ENCODE measurements at regions not wholly inside any gene's neighbourhood (a gene's known extent, or its start where the extent isn't known, plus 50 kb on each side); places are given as distances from the start of the nearest gene placed in this dataset.

GRCh38 chr2:181818840-181819239 is 72.7 kb upstream of the ITPRID2 start:
- no peak for TF ChIP-seq POLR2AphosphoS5 (IDR thresholded peaks at IDR 0.05; ENCODE audit: low read depth, low read length)
- no peak for TF ChIP-seq TAF1 (IDR thresholded peaks at IDR 0.05; ENCODE audit: borderline replicate concordance, insufficient read depth, low read length)
- no peak for TF ChIP-seq REST (IDR thresholded peaks at IDR 0.05; ENCODE audit: insufficient read depth in 1 of 2, low read depth in 2 of 2, low read length in 2 of 2)
- no peak for TF ChIP-seq SIN3A (IDR thresholded peaks at IDR 0.05; ENCODE audit: borderline replicate concordance, insufficient read depth, low read length)
- no peak for TF ChIP-seq FOXP2 (optimal IDR thresholded peaks at IDR 0.05; ENCODE audit: borderline replicate concordance, extremely low read depth, extremely low read length, insufficient read depth)

Data from PFSK-1 (cell line).